Activated CD8-positive, alpha-beta memory T cell treated with anti-CD3 and anti-CD28 coated beads, Interleukin-2, amount 50 U/mL, for 24 hours (primary cell): ENCODE measurements at regions not wholly inside any gene's neighbourhood (a gene's known extent, or its start where the extent isn't known, plus 50 kb on each side); places are given as distances from the start of the nearest gene placed in this dataset.
"Not testable (repeated sequence)": the region's sequence is repeated elsewhere in the genome, so short reads cannot be mapped to it uniquely, and the experiment has no call there.

Experiments used
- DNase-seq: peaks from one replicate; pipeline ENCODE4 v3.0.0-alpha.2; 2020; ENCODE audit errors: extremely low read depth

- no peak for DNase-seq
These were observed 71.8 kb upstream of the ZNF184 start for GRCh38 chr6:27544612-27545260.

GRCh38 chr6:27544135-27544534 is 71.2 kb upstream of the ZNF184 start:
- not testable (repeated sequence) for DNase-seq

- no peak for DNase-seq
These were observed 69.6 kb upstream of the ZNF184 start for GRCh38 chr6:27542485-27542884.

GRCh38 chr6:27541933-27542297 is 69.0 kb upstream of the ZNF184 start:
- DNase-seq, result no peak

- DNase-seq, result no peak
These were observed 68.5 kb upstream of the ZNF184 start for GRCh38 chr6:27541212-27541932.

GRCh38 chr6:27539551-27539950 is 66.6 kb upstream of the ZNF184 start:
- no peak for DNase-seq

- no peak for DNase-seq
These were observed 60.1 kb upstream of the ZNF184 start for GRCh38 chr6:27532820-27533538.

- no peak for DNase-seq
These were observed 59.0 kb upstream of the ZNF184 start for GRCh38 chr6:27531772-27532459.

GRCh38 chr6:27529796-27530195 is 56.9 kb upstream of the ZNF184 start:
- DNase-seq, result not testable (repeated sequence)

- no peak for DNase-seq
These were observed 55.8 kb upstream of the ZNF184 start for GRCh38 chr6:27528714-27529113.
